Muscle of leg (tissue), 3 donors: ENCODE measurements at regions not wholly inside any gene's neighbourhood (a gene's known extent, or its start where the extent isn't known, plus 50 kb on each side); places are given as distances from the start of the nearest gene placed in this dataset.
A peak's percentile ranks its signal among the peaks of the same experiment; 100 is the strongest.

Source experiments
- DNase-seq: peaks from one replicate; pipeline ENCODE4 v3.0.0; 2013
- H3K27ac ChIP-seq: one replicate; pipeline ENCODE4 v1.5.1; 2013; ENCODE audit warnings: mild to moderate bottlenecking, low read length, control low read depth
- H3K27me3 ChIP-seq: one replicate; pipeline ENCODE4 v1.6.1; 2013; ENCODE audit warnings: low read length; ENCODE audit not compliant: control insufficient read depth, insufficient read depth
- H3K36me3 ChIP-seq: one replicate; pipeline ENCODE4 v1.6.1; 2013; ENCODE audit warnings: low read length; ENCODE audit not compliant: control insufficient read depth, insufficient read depth
- H3K4me1 ChIP-seq: one replicate; pipeline ENCODE4 v1.6.1; 2013; ENCODE audit warnings: low read length; ENCODE audit not compliant: control insufficient read depth, insufficient read depth
- H3K4me3 ChIP-seq: one replicate; pipeline ENCODE4 v1.5.1; 2013; ENCODE audit warnings: low read length, control low read depth
- H3K9me3 ChIP-seq: replicated peaks from 2 replicates; pipeline ENCODE4 v1.6.1; 2013; ENCODE audit warnings: low read depth, low read length; ENCODE audit not compliant: control insufficient read depth
- WGBS: methylation state at CpG from one replicate; pipeline ENCODE4 v1.1.5; 2013; ENCODE audit warnings: missing lambda C conversion rate; ENCODE audit not compliant: insufficient coverage; 5-methylcytosine and 5-hydroxymethylcytosine counted together

DNA sequence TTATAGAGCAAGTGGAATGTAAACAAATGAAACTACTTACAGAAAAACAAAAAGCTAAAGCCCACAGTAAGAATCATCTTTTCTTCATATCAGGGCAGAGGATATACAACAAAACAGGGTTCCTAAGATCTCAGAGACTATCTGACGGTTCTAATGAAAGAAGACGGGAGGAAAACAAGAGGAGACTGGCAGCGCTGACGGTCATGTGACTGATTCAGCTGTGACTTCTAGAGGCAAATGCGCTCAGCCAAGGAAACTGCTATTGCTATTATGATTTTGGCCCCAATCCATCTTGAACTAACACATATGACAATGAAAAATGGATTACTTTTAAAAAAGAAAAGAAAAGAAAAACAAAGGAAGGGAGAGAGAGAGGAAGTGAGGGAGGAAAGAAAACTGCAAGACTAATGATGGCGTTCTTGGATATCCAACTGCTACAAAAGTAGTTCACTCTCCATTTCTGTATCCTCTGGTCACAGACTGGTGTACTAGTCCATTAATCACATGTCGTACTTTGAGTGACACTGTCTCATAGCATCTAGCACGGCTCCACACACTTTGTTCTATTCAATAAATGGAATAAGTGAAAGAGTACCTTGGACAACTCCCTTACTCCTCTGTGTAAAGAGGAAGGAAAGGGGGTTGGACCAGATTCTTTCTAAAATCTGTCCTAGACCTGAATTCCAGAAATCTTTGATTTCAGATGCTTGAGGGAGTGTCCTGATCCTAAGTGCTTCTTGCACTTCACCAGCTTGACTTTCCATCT lies 119.3 kb downstream of the DAD1 start:
- WGBS = 20% methylated on average over 1 of the region's 8 CpGs
- no peaks in the 10 kb centered on the region for H3K36me3 ChIP-seq
- H3K9me3 ChIP-seq = no peaks in the 10 kb centered on the region
- H3K27me3 ChIP-seq = no peaks in the 10 kb centered on the region
- H3K4me3 ChIP-seq = no peak overlapping the region
- no peak overlapping the region for H3K27ac ChIP-seq
- H3K4me1 ChIP-seq = peaks cover 24% of the 10 kb centered on the region
- peak; percentile 61 for DNase-seq

DNA sequence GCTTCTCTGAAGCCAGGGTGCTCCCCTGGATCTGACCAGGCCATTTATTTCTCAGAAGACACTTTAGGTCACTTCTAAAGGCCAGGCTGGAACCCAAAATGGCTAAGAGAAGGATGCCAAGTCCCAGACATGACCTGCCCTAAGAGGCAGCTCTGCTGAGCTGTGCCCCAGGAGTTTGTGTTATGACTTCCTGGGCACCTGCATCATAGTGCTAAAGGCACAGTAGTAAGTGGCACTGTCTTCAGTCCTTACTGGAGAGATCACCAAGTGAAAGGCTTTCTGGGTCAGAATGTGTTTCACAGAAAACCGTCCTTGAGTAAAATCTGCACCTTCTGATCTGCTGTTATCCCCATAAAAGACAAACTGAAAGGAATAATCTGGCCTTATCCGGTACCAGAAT lies 120.2 kb downstream of the DAD1 start:
- no CpG with 5 or more reads among the region's 2 CpGs for WGBS
- no peak for DNase-seq
- H3K4me1 ChIP-seq = peaks cover 18% of the 10 kb centered on the region
- no peaks in the 10 kb centered on the region for H3K9me3 ChIP-seq
- no peak overlapping the region for H3K4me3 ChIP-seq
- H3K27ac ChIP-seq = no peak overlapping the region
- H3K36me3 ChIP-seq = no peaks in the 10 kb centered on the region
- H3K27me3 ChIP-seq = no peaks in the 10 kb centered on the region

DNA sequence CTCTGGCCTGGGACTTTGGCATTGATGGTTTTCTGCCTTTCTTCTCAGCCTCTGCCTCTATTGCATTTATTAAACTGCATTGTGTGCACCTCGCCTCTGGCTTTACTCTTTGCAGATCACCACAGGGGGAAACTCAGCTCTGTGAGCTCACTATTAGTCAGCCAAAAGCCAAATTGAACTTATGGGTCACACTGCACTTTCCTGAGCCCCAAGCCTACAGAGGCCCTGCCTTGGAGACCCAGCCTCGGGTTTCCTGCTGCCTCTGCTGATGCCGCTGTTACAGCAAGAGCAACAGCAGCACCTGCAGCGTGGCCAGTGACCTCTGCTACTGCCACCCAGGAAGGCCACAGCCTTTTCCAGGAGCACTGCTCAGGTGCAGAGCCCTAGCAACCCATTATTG lies 122.5 kb downstream of the DAD1 start:
- Histone ChIP-seq H3K27ac (no peak overlapping the region), H3K4me1 (peaks cover 9% of the 10 kb centered on the region), H3K36me3 (no peaks in the 10 kb centered on the region), H3K27me3 (no peaks in the 10 kb centered on the region), H3K9me3 (no peaks in the 10 kb centered on the region), H3K4me3 (no peak overlapping the region)
- DNase-seq = no peak
- 55% methylated on average over 4 of the region's 4 CpGs for WGBS

DNA sequence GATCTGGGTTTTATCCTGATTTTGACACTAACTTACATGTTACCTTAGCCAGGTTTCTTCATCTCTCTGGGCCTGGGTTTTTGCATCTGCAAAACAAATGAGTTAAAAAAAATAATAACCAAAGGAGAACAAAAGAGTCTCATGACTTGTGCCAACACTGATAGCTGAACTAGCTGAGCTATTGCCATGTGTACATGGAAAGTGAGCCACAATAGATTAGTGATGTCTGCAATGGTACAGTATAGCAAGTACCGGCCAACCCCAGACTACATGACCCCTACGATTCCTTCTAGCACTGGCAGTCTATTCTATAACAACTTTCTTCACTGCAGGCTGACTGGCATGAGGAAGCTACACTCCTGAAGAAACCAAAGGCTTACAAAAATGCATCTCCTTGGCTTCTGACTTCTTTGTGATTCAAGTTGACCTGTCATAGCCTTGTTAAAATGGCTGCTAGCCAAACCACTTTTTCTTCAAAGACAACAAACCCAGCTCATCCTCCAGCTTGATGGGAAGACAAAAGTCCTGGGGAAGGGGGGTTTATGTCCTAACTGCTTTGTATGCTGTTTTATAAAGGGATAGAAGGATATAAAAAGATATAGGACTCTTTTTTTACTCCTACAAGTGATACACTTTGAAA lies 123.7 kb downstream of the DAD1 start:
- Histone ChIP-seq H3K27me3 (no peaks in the 10 kb centered on the region), H3K27ac (no peak overlapping the region), H3K4me3 (no peak overlapping the region), H3K36me3 (no peaks in the 10 kb centered on the region), H3K9me3 (no peaks in the 10 kb centered on the region), H3K4me1 (peaks cover 5% of the 10 kb centered on the region)
- no peak for DNase-seq
- WGBS = 80% methylated on average over 1 of the region's 2 CpGs

DNA sequence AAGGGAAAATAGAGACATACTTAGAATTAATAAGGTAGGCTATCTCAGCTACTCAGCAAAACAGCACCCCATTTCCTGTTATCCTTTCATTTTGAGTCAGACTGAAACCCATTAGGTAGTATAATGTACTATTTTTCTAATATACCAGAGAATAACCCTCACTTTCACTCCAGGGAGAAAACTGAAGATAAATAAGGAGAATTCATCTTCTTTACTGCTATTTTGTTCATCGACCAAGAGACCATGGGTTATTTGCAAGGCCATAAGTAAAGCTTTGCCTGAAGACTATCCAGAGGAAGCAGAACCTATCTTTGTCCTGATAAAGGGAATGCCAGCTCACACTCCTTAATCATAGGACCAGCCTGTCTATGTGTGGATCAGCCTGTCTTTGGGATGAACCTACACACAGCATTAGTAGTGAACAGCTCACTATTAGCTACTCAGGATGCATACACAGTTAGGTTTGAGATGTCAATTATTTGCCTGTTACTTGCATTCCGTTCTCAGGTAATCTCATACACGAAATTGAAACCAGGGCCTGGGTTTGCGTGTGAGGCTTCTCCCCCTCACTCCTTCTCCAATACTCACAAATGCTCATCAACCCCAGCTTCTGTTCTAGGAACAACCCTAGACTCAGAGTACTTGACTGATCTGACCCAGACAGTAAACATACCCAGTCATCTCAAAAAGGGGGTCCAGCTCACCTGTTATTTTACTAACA lies 124.4 kb downstream of the DAD1 start:
- H3K27me3 ChIP-seq = no peaks in the 10 kb centered on the region
- no peaks in the 10 kb centered on the region for H3K36me3 ChIP-seq
- WGBS = 65% methylated on average over 3 of the region's 4 CpGs
- H3K4me1 ChIP-seq = peaks cover 2% of the 10 kb centered on the region
- DNase-seq = no peak
- no peak overlapping the region for H3K27ac ChIP-seq
- H3K4me3 ChIP-seq = no peak overlapping the region
- H3K9me3 ChIP-seq = no peaks in the 10 kb centered on the region

DNA sequence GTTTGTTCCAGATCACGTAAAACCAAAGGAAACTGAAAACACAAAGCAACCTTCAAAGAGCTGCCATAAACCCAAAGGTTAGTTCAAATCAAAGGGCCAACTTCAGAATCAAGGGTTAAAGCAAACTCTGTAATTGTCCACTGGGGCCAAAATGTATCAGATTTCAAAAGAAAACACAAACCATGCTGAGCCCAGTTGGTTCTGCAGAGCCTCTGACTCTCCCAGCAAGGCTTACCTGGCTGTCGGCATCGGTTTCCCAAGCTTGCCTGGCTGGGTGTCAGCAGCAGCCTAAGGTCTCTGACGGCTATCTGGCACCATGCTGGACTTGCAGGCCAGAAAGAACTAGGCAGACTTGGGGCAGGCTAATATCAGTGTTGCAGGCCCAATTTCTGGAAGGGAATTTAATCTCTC lies 125.3 kb downstream of the DAD1 start:
- Histone ChIP-seq H3K27ac (no peak overlapping the region), H3K36me3 (no peaks in the 10 kb centered on the region), H3K4me3 (no peak overlapping the region), H3K27me3 (no peaks in the 10 kb centered on the region), H3K4me1 (peaks cover 2% of the 10 kb centered on the region), H3K9me3 (no peaks in the 10 kb centered on the region)
- 55% methylated on average over 4 of the region's 4 CpGs for WGBS
- DNase-seq = no peak

DNA sequence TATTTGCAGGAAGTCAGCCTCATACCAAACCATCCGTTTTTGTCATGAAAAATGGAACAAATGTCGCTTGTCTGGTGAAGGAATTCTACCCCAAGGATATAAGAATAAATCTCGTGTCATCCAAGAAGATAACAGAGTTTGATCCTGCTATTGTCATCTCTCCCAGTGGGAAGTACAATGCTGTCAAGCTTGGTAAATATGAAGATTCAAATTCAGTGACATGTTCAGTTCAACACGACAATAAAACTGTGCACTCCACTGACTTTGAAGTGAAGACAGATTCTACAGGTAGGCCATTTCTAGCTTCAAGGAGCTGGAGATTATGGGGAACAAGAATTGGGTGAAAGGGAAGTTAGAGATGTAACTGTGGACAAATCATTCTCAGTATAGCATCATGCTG lies 126.1 kb downstream of the DAD1 start:
- Histone ChIP-seq H3K36me3 (no peaks in the 10 kb centered on the region), H3K27ac (no peak overlapping the region), H3K9me3 (no peaks in the 10 kb centered on the region), H3K27me3 (no peaks in the 10 kb centered on the region), H3K4me3 (no peak overlapping the region), H3K4me1 (peaks cover 2% of the 10 kb centered on the region)
- no peak for DNase-seq
- WGBS = 83% methylated on average over 1 of the region's 4 CpGs

DNA sequence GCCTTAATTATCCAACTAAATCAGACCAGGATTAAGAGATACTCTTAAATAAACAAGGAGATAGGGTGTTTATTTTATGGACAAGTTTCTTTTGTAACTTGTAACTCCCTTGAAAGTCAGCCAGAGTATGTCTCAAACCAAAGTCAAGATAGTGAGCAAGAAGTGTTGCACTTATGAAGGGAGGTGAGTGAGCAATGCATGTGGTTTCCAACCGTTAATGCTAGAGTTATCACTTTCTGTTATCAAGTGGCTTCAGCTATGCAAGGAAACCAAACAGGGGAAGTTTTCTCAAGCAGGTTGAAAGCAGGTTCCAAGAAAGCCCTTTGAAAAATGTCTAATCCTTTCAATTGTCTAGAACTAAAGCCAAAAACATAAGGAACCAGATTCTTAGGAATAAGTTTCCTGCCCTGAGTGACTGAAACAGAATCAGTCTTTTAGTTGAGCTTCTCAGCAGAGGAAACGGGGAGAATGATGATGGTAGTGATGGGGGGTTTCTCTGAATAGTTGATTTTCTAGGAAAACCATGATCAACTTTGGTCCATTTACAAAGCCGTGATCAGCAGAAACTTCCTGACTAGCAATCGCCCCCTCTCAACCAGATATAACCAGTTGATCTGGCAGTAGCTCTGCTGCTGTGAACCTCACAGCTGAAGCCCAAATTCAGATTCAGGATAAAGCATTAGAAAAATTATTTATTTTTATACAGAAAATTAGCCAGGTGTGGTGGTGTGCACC lies 128.4 kb downstream of the DAD1 start:
- Histone ChIP-seq H3K9me3 (no peaks in the 10 kb centered on the region), H3K4me1 (no peaks in the 10 kb centered on the region), H3K27ac (no peak overlapping the region), H3K27me3 (no peaks in the 10 kb centered on the region), H3K36me3 (no peaks in the 10 kb centered on the region), H3K4me3 (no peak overlapping the region)
- DNase-seq = no peak
- 71% methylated on average over 1 of the region's 4 CpGs for WGBS

DNA sequence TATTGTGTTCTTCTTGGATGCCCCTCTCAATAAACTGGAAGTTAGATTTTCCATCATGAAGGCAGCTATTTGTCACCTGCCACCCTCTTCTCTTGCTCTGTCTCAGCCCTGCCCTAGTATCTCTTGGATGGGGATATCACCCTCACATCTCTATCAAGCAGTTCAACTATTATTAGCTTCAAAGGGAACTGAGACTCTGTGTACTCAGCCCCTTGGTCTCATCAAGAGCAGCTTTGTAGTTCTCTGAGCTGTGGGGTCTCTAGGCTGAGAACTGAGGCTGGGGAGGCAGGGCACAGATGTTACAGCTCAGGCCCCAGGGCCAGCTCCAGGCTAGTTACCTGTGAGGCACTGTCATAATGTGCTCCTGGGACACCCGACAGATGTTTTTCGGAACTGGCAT lies 130.3 kb downstream of the DAD1 start:
- DNase-seq = no peak
- no CpG with 5 or more reads among the region's 2 CpGs for WGBS
- H3K27me3 ChIP-seq = no peaks in the 10 kb centered on the region
- no peaks in the 10 kb centered on the region for H3K4me1 ChIP-seq
- no peak overlapping the region for H3K4me3 ChIP-seq
- H3K9me3 ChIP-seq = no peaks in the 10 kb centered on the region
- H3K27ac ChIP-seq = no peak overlapping the region
- no peaks in the 10 kb centered on the region for H3K36me3 ChIP-seq
